ENCODE measurements at regions not wholly inside any gene's neighbourhood (a gene's known extent, or its start where the extent isn't known, plus 50 kb on each side); places are given as distances from the start of the nearest gene placed in this dataset.

- no peak overlapping the region for H2AFZ ChIP-seq (ENCODE audit: low read length)
These were observed 317.3 kb downstream of the RBM43 start for GRCh38 chr2:150944315-150944714.

More at GRCh38 chr2:150944315-150944714, 317.3 kb downstream of the RBM43 start:
- no peaks in the 10 kb centered on the region for H3K4me1 ChIP-seq (ENCODE audit: insufficient read depth, low read length)
- no peak overlapping the region for H2BK15ac ChIP-seq (ENCODE audit: low read depth, low read length)
- no peak overlapping the region for H2BK12ac ChIP-seq (ENCODE audit: insufficient read length, low read depth, low read length)
- H3K9ac ChIP-seq (ENCODE audit: extremely low read depth, insufficient read length, low read length): no peak overlapping the region
- Mint-ChIP-seq H3K9me3 (peaks cover 4 to 8% of the 10 kb centered on the region in 2 experiments), H3K4me1 (peaks cover 0 to under 1% of the 10 kb centered on the region in 2 experiments; a peak in 1 of 4 replicates), H3K4me3 (no peak overlapping the region), H3K27me3 (ENCODE audit: low read depth) (no peaks in the 10 kb centered on the region), H3K27ac (no peak overlapping the region), H3K36me3 (ENCODE audit: insufficient read depth in 1 of 3, low read depth in 3 of 3) (peaks cover 4 to 6% (median 5%) of the 10 kb centered on the region in 3 experiments)
- no peaks in the 10 kb centered on the region for H3K79me1 ChIP-seq (ENCODE audit: insufficient read depth, low read depth, low read length, poor library complexity, severe bottlenecking)
- no peak overlapping the region for H4K8ac ChIP-seq (replicated peaks; ENCODE audit: insufficient read length, low read depth, low read length)
- H3T11ph ChIP-seq (ENCODE audit: low read length): no peak overlapping the region
- no peak overlapping the region for H3K56ac ChIP-seq (ENCODE audit: insufficient read length, low read depth, low read length)
- no peak overlapping the region for H4K91ac ChIP-seq (ENCODE audit: insufficient read length, low read depth, low read length)
- DNase-seq: no peak
- no peak overlapping the region for H2BK120ac ChIP-seq (ENCODE audit: low read depth, low read length, poor library complexity, severe bottlenecking)
- H3K14ac ChIP-seq (ENCODE audit: insufficient read depth, low read length): no peak overlapping the region
- H3K27me3 ChIP-seq (ENCODE audit: insufficient read depth, low read length): no peaks in the 10 kb centered on the region
- no peak overlapping the region for H3K23ac ChIP-seq (ENCODE audit: insufficient read length, low read depth, low read length)
- H4K20me1 ChIP-seq (ENCODE audit: control insufficient read depth, insufficient read depth, insufficient read length): no peaks in the 10 kb centered on the region
- TF ChIP-seq CTCF (conservative IDR thresholded peaks at IDR 0.05): no peak
- H3K9me3 ChIP-seq (ENCODE audit: control insufficient read depth, low read depth, low read length): no peaks in the 10 kb centered on the region
- no peak overlapping the region for H2BK20ac ChIP-seq (ENCODE audit: low read depth, low read length, poor library complexity, severe bottlenecking)
- H3K27ac ChIP-seq (ENCODE audit: insufficient read length, low read depth, low read length): no peak overlapping the region
- H3K79me2 ChIP-seq (ENCODE audit: insufficient read depth, low read length): no peaks in the 10 kb centered on the region
- no peak overlapping the region for H2BK5ac ChIP-seq (ENCODE audit: insufficient read length, low read length)
- WGBS (ENCODE audit: extremely low coverage, insufficient read length, low lambda C conversion rate): no CpG with 5 or more reads among the region's 1 CpG
- no peak overlapping the region for H3K18ac ChIP-seq (ENCODE audit: insufficient read length, low read depth, low read length)
- H3K4ac ChIP-seq (ENCODE audit: low read depth, low read length): no peak overlapping the region
- H4K5ac ChIP-seq (ENCODE audit: insufficient read length, low read depth, low read length): no peak overlapping the region
- H3K23me2 ChIP-seq (ENCODE audit: insufficient read length, low read depth, low read length, poor library complexity, severe bottlenecking): no peaks in the 10 kb centered on the region
- H2AK5ac ChIP-seq (ENCODE audit: insufficient read length, low read length): no peak overlapping the region
- H3K4me2 ChIP-seq (ENCODE audit: insufficient read depth, insufficient read length, low read length): no peak overlapping the region

Data from H9 (cell line).